BJ (cell line): ENCODE measurements at regions not wholly inside any gene's neighbourhood (a gene's known extent, or its start where the extent isn't known, plus 50 kb on each side); places are given as distances from the start of the nearest gene placed in this dataset.

ENCODE experiments used
- CTCF ChIA-PET: fragments of 350-600 bp; formaldehyde crosslinking; extraction: SDS; loops from one replicate; lab custom pipeline; 2021; ENCODE audit warnings: antibody characterized with exemption, inconsistent platforms; lab: Yijun Ruan, JAX
- POLR2A ChIA-PET: fragments of 300-600 bp; sonication (Branson Sonifier 250); formaldehyde crosslinking; extraction: SDS; loops from one replicate; lab custom pipeline; 2021; ENCODE audit warnings: antibody characterized with exemption; lab: Charles Lee
- DNase-seq: peaks from one replicate; pipeline ENCODE4 v3.0.0-alpha.2; 2011; ENCODE audit warnings: low read depth
- H3K27me3 ChIP-seq: 2 replicates; pipeline ENCODE4 v1.6.0; 2011; ENCODE audit warnings: low read length; ENCODE audit not compliant: control insufficient read depth, insufficient read depth
- H3K36me3 ChIP-seq: 2 replicates; pipeline ENCODE4 v1.5.1; 2011; ENCODE audit warnings: low read length; ENCODE audit not compliant: control insufficient read depth, insufficient read depth
- H3K4me3 ChIP-seq: 2 replicates; pipeline ENCODE4 v1.5.1; 2011; ENCODE audit warnings: low read depth, mild to moderate bottlenecking, control low read depth, low read length
- CTCF ChIP-seq: IDR thresholded peaks from 2 replicates; pipeline ENCODE4 v1.5.1; 2011; ENCODE audit warnings: low read depth, mild to moderate bottlenecking, control low read depth, inconsistent platforms, low read length, moderate library complexity; ENCODE audit not compliant: insufficient read depth

- no peak for DNase-seq
- ChIA-PET POLR2A (no interaction called here), CTCF (interaction anchor here (1.0 to 1.1 kb wide), 2 partner anchors 13 to 89 kb away, joined by 3 read pairs; a partner anchor contains a TSS)
- no peak overlapping the region for H3K4me3 ChIP-seq
- H3K27me3 ChIP-seq = no peaks in the 10 kb centered on the region
- no peak for TF ChIP-seq CTCF
- H3K36me3 ChIP-seq = peaks cover 4% of the 10 kb centered on the region; the same call in 1 of the 2 replicates
These were observed 158.7 kb downstream of the HAUS1 start for GRCh38 chr18:46262856-46263255.

GRCh38 chr18:46264255-46264654 lies 160.1 kb downstream of the HAUS1 start:
- POLR2A ChIA-PET = interaction anchor here (0.7 kb wide), 1 partner anchor 12 kb away, joined by 4 read pairs; no protein-coding TSS in a partner anchor
- Histone ChIP-seq H3K27me3 (no peaks in the 10 kb centered on the region), H3K36me3 (peaks cover 4% of the 10 kb centered on the region; the same call in 1 of the 2 replicates), H3K4me3 (no peak overlapping the region)
- no peak for TF ChIP-seq CTCF
- CTCF ChIA-PET = interaction anchor here (0.7 to 3.9 kb wide), 4 partner anchors 15 to 91 kb away, joined by 3 to 13 read pairs (median 5); a partner anchor contains a TSS
- DNase-seq = no peak

- no peak for TF ChIP-seq CTCF
- no peak for DNase-seq
- H3K27me3 ChIP-seq = no peaks in the 10 kb centered on the region
- no peak overlapping the region for H3K4me3 ChIP-seq
- POLR2A ChIA-PET = no interaction called here
- CTCF ChIA-PET = interaction anchor here (0.6 to 3.9 kb wide), 4 partner anchors 11 to 1917 kb away, joined by 3 to 13 read pairs (median 4); a partner anchor contains a TSS
- H3K36me3 ChIP-seq = peaks cover 4% of the 10 kb centered on the region; the same call in 1 of the 2 replicates
These were observed 161.3 kb downstream of the HAUS1 start for GRCh38 chr18:46265196-46266156.

- POLR2A ChIA-PET = no interaction called here
- Histone ChIP-seq H3K4me3 (no peak overlapping the region), H3K27me3 (no peaks in the 10 kb centered on the region), H3K36me3 (peaks cover 4% of the 10 kb centered on the region; the same call in 1 of the 2 replicates)
- CTCF ChIA-PET = interaction anchor here (3.1 to 3.9 kb wide), 2 partner anchors 15 to 93 kb away, joined by 10 to 13 read pairs; a partner anchor contains a TSS
- no peak for TF ChIP-seq CTCF
- no peak for DNase-seq
These were observed 162.3 kb downstream of the HAUS1 start for GRCh38 chr18:46266473-46266872.

- TF ChIP-seq CTCF = no peak
- ChIA-PET POLR2A (no interaction called here), CTCF (interaction anchor here (0.6 to 3.1 kb wide), 3 partner anchors 13 to 101 kb away, joined by 3 to 10 read pairs (median 4); a partner anchor contains a TSS)
- no peak overlapping the region for H3K4me3 ChIP-seq
- H3K36me3 ChIP-seq = 0 out of 2 replicates have a peak, but pooled peaks cover 2% of the 10 kb centered on the region
- DNase-seq = no peak
- H3K27me3 ChIP-seq = no peaks in the 10 kb centered on the region
These were observed 164.5 kb downstream of the HAUS1 start for GRCh38 chr18:46268671-46269070.
